HG03439 (cell line): ENCODE measurements at regions not wholly inside any gene's neighbourhood (a gene's known extent, or its start where the extent isn't known, plus 50 kb on each side); places are given as distances from the start of the nearest gene placed in this dataset.

ENCODE experiments used
- ATAC-seq: cut with Tn5 transposase; IDR thresholded peaks from one replicate; pipeline ENCODE4 v1.9.1; 2021; ENCODE audit warnings: mild to moderate bottlenecking, moderate library complexity; ENCODE audit not compliant: unreplicated experiment

DNA sequence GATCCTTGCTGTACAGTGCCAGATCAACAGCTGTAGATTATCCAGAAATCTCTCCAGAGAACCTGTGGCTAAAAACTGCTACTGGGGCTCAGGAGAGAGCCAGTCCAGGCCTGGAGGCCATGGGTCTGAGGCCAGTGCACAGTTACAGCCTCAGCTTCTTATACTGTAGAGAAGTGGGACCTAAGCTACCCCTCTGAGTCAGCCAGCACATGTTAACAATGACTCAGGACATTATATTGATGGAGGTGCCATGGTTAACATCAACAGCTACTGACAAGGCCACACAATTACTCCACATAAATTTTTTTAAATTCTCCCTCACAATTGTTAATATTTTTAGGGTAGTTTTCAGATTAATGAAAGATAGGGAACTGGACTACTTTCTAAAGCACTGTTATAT is 138.5 kb downstream of the RBM26 start:
- ATAC-seq, result no peak

DNA sequence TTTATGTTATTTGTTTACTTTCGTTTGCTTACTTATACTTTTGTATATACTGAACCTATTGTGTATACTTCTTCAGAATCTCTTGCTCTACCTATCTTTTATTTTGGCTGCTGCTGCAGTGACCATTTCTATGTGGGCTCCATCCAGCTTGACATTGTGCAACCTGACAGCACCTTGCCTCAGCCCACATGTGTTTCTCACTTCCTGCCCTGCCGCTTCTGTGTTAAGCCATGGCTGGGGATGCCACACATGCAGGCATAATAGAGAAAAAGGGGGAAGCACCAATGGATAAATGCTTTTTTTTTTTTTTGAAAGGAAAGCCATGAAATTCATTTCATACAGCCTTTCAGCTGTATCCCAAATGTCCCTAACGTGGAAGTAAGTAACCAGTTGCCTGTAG is 147.6 kb downstream of the RBM26 start:
- no peak for ATAC-seq

DNA sequence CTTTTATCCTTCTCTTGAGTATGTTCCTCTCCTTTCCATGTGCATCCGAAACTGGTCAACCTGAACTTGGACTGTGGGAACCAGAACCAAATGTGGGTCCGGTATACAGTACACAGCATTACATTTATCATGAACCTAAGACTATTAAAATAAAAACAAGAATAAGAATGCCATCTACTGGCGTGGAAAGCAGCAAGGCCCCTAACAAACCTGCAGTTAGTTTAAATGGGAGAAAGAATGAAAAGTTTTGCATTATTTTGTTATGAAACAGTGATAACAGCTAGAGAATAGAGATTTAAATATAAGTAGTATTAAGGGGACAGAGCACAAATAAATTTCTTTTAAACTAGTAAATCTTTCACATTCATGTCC is 159.5 kb downstream of the RBM26 start:
- ATAC-seq, result peak; percentile 42

DNA sequence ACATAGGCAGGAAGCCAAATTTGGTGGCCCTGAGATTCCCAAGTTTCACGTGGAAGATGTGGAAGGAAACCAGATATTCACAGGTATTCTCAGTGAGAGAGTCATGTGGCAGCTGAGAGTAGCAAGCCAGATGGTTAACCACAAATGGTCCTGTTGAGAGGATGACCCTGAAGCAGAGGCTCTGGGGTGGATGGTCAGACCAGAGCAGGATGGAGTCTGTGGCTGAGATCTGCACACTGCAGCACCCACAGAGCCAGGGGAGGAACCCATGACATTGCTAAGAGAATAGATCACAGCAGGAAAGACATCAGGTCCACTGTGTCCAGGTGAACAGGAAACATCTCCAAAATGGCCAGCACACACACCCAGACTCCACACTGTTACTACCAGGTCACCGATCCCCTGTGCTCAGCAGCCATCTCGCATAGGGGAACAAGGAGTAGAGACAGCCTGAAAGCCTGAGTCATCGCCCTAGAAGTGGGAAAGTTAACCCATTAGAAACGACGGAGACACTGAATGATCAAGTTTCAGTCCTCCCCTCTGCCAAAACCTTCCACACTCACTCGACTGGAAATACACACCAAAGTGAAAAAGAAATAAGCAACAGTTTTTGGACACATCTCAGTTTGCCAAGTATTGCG is 160.0 kb downstream of the RBM26 start:
- peak; percentile 53 for ATAC-seq

DNA sequence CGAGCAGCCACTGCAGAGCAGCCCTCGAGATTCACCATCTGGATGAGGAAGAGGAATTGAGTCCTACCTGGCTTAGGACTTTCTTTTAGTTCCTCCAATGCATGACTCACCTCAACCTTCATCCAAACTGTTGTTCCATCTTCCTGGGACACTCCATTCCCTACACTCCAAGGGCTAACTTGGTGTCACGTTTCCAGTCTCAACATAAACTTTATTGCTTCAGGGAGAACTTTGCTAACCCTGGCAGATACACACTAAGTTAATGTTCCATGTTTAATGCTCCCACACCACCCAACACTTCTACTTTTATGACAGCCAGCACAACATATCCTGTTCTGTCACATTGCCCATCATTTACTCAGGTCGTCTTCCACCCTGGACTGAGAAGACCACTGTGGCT is 164.4 kb downstream of the RBM26 start:
- ATAC-seq, result no peak

DNA sequence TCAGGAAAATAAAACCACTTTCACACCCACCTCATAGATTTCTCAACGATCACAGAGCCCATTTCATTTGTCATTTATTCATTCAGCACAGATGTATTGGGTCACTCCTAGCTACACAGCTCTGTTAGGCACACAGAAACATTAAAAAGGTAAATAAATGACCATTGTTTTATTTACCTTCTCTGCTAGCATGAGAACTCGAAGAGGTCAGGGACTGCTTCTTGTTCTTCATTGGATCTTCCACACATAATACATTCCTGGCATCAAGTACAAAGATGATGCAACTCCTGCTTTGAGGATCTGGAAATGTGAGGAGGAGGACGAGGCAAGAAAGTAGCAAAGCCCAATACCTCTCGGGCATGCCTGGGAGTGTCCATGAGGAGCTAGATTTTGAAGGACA is 168.1 kb downstream of the RBM26 start:
- no peak for ATAC-seq

DNA sequence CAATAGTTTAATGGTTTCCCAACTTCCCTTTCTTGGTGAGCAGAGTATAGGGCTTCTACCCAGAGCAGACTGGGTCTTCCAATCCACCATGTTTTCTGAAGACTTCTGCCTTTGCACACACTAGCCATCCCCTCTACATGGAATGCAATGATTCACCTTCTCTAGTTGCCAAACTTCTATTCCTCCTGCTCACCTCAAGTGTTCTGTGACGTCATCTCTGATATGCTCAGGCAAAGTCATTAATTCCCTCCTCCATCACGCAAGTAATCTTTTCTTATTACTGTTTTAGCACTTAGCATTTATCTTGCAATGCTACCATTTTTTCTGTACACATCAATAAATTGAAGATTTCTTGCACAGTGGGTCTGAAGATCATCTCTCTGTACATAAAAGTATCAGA is 174.2 kb downstream of the RBM26 start:
- no peak for ATAC-seq

DNA sequence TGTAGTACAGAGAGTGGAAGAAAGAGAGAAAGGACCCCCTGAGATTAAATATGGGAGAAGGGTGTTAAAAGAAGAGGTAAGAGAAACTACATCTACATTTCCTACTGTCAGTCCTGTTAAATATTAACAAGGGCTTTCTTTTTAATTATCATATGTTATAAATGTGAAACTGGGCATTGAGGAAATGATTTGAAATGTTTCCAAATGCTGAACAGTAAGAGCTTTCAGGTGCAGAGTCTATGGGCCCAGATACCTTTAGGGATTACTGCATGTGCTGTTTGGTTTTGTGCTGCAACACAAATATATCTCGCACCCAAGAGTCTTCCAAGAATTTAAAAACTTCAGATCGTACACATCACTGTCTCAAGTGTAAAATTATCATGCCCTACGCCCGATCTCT is 176.3 kb downstream of the RBM26 start:
- ATAC-seq, result no peak

DNA sequence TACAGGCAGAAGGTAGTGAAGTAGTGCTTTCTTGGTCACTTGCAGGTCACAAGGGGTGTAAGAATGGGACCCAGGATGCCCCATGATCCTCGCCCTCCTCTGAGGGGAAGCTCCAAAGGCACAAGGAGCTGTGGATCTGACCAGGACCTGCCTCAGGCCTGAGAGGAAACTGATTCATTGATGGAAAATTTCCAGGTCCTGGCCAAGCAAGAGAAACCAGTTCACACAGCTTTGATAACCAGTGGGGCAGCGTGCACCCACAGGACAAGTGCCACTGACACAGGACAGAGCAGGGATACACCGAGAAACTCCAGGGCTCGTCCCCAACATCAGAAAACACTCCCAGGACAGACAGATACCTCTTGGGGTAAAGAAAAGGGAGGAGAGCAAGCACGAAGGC is 177.1 kb downstream of the RBM26 start:
- ATAC-seq, result no peak

DNA sequence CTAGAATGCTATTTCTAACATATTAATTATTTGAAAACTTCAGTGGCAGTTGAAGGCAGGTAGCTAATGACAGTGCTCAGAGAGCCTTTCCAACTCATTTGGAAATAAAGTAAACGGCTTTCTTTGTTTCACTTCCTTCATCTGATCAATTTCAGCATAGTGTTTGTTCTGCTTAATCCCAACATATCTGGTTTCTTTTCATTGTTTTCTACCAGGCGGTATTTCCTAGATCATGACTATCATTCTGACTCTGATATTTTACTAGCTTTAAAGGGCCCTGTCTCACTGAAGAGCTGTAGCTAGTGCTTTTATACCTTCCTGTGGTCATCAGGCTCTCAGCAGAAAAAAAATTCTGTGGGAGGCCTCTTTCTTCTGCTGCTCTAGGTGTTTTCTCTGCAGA is 178.6 kb downstream of the RBM26 start:
- ATAC-seq, result no peak

DNA sequence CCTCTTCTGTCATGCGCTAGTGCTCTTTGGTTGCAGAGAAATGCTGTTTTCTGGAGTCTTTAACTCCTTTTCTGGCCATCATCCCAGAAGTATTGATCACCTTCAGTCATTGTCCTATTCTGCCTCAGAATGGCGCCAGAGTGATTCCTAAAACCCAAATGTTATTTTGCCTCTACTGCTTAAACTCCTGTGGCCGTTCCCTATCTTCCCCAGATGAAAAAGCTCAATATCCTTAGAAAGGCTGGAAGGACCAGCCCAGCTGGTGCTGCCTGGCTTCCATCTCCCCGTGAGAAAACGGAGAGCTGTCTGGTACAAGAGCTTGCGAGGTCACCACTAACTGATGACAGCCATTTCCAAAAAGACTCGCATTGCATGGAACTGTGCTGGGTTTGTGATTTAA is 179.1 kb downstream of the RBM26 start:
- no peak for ATAC-seq

DNA sequence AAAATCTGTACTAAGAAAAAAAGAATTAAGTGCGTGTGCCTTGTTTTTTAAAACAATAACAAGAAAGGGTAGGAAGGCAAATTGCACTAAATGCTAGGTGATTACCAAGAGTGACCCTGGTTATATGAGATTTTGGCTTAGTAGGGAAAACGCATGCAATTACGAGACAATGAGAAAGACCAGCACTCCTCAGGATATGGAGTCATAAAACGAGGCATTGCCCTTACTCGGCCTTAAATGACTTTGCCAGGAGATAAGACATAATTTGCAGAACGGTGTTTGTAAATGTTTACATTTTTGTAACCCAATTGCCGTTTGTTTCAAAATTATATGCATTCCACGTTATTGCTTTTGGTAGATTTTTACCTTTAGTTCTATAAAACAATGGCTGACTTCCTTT is 179.8 kb downstream of the RBM26 start:
- no peak for ATAC-seq

DNA sequence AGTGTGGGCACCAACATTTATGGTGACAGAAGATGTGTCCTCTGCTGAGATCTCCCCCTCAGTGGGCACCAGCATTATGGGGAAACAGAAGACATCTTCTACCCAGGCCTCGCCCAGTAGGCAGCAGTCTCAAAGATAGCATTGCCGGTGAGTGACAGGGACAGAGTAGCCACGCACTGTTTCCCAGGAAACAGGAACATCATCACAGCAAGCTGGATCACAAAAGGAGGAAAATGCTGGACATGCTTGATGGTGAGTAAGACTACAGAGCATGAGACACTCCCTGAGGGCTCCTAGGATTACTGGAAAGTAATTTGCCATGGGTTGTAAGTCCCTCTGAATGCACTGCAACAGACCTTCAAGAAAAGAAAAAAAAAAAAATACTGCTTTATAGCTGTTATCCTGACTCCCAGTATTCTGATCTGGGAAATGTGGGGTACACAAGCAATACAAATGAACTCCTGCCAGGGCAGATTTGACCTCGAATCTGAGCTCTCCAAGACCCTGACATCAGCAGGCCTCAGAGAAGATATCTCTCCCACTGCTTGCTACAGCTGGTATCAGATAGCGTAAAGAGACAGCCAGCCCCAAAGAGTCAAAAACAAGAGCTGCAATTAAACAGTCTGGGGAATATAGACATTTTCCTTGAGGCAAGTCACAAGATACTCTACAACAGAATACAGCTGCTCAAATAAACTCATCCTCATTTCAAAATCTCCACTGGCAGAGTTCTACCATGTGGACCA is 180.4 kb downstream of the RBM26 start:
- no peak for ATAC-seq

DNA sequence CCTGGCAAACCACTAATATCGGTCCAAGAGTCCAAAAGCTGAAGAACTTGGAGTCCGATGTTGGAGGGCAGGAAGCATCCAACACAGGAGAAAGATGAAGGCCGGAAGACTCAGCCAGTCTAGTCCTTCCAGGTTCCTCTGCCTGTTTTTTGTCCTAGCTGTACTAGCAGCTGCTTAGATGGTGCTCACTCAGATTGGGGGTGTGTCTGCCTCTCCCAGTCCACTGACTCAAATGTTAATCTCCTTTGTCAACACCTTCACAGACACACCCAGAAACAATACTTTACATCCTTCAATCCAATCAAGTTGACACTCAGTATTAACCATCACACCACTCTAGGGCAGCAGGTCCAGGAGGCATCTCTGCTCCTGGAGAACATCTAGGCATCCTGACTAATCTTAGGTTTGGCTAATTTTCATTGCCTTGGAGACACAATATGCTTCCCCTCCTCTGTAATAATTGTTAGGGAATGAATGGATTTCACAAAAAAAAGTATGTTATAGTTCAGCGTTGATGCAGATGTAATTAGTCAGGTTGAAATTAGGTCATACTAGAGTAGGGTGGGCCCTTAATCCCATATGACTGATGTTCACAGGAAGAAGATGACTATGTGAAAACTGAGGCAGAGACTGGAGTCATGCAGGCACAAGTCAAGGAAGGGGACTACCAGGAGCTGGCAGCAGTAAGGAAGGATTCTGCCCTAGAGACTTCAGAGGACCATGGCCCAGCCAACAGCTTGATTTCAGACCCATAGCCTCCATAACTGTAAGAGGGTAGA is 183.4 kb downstream of the RBM26 start:
- ATAC-seq, result no peak

DNA sequence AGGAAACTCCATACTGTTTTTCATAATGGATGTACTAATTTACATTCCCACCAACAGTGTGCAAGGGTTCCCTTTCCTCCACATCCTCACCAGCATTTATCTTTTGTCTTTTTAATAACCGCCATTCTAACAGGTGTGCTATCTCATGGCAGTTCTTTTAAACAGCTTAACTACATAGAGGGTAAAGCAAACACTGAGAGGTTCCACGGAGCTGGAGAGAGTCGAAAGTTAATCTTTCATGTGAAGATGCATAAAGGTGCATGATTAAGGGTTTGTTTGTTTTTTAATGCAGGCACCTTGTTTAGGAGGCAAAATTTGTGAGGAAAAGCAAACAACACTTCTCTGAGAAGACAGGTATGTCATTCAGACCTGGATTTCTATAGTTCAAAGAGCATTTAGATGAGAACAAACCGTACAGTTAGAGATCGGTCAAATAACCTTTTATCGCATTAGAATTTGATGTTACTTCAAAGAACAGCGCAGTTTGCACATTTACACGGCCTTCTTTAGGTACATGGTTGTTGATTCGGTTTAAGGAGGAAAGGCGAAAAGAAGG is 193.9 kb downstream of the RBM26 start:
- no peak for ATAC-seq

DNA sequence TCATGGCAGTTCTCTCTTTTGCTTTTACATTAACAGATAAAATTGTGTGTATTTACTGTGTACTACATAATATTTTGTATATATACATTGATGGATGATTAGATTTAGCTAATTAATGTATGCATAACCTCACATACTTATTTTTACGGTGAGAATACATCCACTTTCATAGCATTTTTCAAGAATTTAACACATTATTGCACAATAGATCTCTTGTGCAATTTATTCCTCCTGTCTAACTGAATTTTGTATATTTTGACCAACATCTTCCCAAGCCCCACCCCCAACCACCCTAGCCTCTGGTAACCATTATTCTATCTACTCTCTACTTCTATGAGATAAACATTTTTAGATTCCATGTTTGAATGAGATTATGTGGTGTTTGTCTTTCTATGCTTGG is 194.7 kb downstream of the RBM26 start:
- ATAC-seq, result no peak

DNA sequence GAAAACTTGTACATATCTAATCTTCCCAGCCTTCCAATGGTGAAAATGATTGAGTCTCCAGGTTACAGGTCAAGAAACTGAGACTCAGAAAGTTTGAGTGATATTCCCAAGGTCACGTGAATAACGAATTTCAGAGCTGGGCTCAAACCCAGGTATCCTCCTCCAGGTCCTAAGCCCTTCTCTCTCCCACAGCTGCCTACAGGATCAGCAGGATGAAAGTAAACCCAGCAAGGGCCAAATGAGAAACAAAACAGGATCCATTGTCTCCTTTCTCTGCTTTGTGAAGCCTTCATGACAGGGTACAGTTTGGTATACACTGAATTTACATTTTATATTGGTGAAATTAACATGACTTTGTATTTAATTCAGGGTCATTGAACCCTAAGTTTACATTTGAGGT is 208.1 kb downstream of the RBM26 start:
- no peak for ATAC-seq

DNA sequence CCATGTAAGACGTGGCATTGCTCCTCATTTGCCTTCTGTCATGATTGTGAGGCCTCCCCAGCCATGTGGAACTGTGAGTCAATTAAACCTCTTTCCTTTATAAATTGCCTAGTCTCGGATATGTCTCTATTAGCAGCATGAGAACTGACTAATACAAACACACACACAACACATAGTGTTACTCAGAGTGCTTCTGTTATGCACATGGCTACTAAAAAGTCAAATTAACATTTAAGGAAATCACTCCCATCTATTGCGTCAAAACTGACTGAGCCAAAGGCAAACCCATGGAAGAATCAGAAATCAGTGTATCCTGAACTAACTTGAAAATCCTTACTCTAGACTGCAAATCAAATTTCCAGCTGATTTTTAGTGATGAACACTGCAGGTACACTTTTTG is 209.2 kb downstream of the RBM26 start:
- ATAC-seq, result no peak

DNA sequence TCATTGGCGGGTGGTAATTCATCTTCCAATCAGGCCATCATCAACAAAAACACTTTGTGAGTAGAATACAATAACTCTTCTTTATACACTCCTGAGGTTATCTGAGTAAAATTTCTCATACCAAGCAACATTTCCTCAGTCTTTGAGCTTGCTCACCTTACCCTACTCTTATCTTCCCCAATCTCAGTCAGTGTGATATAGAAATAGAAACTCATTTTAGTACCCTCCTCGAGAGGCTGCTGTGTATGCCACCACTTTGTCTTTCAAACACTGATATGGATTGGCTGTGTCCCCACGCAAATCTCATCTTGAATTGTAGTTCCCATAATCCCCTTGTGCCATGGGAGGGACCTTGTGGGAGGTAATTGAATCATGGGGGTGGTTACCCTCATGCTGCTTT is 209.7 kb downstream of the RBM26 start:
- ATAC-seq, result no peak

DNA sequence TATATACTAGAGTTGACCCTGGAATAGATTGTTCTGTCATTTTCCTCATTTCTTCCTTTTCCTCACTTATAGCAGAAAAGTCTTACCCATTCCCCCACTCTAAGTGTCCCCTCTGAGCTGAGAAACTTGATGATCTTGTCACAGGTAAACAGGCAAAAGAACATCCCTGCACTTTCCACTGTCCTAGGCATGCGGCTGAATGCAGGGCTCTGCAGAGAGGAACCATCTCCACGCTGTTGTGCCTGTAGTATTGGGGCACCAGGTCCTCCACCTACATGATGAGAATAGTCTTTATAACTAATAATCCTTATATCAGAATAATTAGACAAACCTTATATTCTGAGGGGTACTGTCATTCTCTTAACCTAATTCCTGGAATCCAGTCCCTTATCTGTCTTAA is 211.3 kb downstream of the RBM26 start:
- ATAC-seq, result peak; percentile 31

DNA sequence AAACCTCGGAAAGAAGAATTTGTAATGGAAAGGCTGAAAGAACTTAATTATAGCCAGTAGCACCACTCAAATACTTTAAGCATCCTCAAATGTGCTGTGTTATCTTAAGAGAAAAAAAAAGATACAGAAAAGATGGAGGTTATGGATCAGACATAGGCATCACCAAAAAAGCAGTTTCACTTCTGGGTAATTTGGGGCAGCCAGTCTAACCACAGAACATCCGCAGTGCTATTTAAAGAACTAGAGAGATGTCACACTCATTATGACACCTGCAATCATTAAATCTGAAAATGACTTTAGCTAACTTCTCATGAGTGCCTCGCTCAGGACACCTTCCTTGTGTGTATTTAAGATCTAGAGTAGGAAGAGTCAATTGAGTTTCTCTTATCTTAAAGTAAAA is 211.8 kb downstream of the RBM26 start:
- ATAC-seq, result peak; percentile 96

DNA sequence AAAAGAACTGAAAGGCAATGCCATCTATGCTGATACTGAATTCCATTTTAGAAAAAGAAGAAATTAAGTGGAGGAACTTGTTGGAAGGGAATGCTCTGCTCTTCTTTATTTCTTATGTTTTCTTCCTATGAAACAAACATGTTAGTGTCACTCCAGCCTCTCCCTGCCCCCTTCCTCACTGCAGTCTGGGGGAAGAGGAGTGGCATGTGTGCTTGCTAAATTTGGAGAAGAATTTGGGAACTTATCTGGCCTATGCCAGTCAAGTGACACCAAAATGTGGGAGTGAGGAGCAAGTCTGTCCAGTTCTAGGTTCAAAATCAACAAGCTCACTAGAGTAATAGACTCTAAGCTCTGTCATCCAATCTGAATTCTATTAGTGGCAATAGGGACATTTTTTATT is 214.6 kb downstream of the RBM26 start:
- no peak for ATAC-seq
